A673 (cell line): ENCODE measurements at regions not wholly inside any gene's neighbourhood (a gene's known extent, or its start where the extent isn't known, plus 50 kb on each side); places are given as distances from the start of the nearest gene placed in this dataset.

Experiments used
- BruUV-seq: library from RNA; stranded (reverse); fragments of 400-500 nt; replicated peaks from 2 replicates; lab custom pipeline; 2021; lab: Mats Ljungman, UMichigan
- CTCF ChIA-PET: fragments of 300-600 bp; sonication (Branson Sonifier 250); formaldehyde crosslinking; loops from one replicate; lab custom pipeline; 2022; ENCODE audit warnings: antibody characterized with exemption; lab: Charles Lee
- POLR2A ChIA-PET: fragments of 300-600 bp; sonication (Branson Sonifier 250); formaldehyde crosslinking; loops from one replicate; lab custom pipeline; 2022; ENCODE audit warnings: antibody characterized with exemption; ENCODE audit not compliant: low non-redundant PET; lab: Charles Lee
- DNase-seq: peaks from one replicate; pipeline ENCODE4 v3.0.0-alpha.2; 2015; ENCODE audit warnings: low spot score
- H3K27ac ChIP-seq: fragments of 200-600 bp; sonication (generic); 2 replicates; pipeline ENCODE4 v1.5.1; 2016; ENCODE audit warnings: mixed run types, low read depth, mild to moderate bottlenecking, mixed read lengths, antibody characterized with exemption, low read length; ENCODE audit not compliant: poor library complexity, severe bottlenecking
- H3K27me3 ChIP-seq: fragments of 200-600 bp; sonication (generic); replicated peaks from 2 replicates; pipeline ENCODE4 v1.6.1; 2017; ENCODE audit warnings: mixed run types, low read depth, mild to moderate bottlenecking, mixed read lengths, antibody characterized with exemption, low read length; ENCODE audit not compliant: insufficient read depth, poor library complexity
- H3K36me3 ChIP-seq: fragments of 200-600 bp; sonication (generic); 2 replicates; pipeline ENCODE4 v1.6.1; 2016; ENCODE audit warnings: mixed run types, mild to moderate bottlenecking, mixed read lengths, antibody characterized with exemption, low read length; ENCODE audit not compliant: insufficient read depth, poor library complexity, severe bottlenecking
- H3K4me1 ChIP-seq: fragments of 200-600 bp; sonication (generic); 2 replicates; pipeline ENCODE4 v1.6.1; 2017; ENCODE audit warnings: mixed run types, mild to moderate bottlenecking, mixed read lengths, antibody characterized with exemption, low read length; ENCODE audit not compliant: insufficient read depth, poor library complexity, severe bottlenecking
- H3K4me3 ChIP-seq: fragments of 200-600 bp; sonication (generic); 2 replicates; pipeline ENCODE4 v1.5.1; 2016; ENCODE audit warnings: low read depth, mixed run types, mild to moderate bottlenecking, mixed read lengths, low read length; ENCODE audit not compliant: poor library complexity, severe bottlenecking
- H3K9me3 ChIP-seq: fragments of 200-600 bp; sonication (generic); 2 replicates; pipeline ENCODE4 v1.6.1; 2016; ENCODE audit warnings: mixed run types, low read depth, mild to moderate bottlenecking, mixed read lengths, antibody characterized with exemption, low read length; ENCODE audit not compliant: poor library complexity, severe bottlenecking
- EZH2 ChIP-seq: fragments of 200-600 bp; sonication (generic); IDR thresholded peaks from 2 replicates; pipeline ENCODE4 v1.6.1; 2017; ENCODE audit warnings: borderline replicate concordance, low read depth, mild to moderate bottlenecking, mixed read lengths, antibody characterized with exemption, low read length; ENCODE audit not compliant: poor library complexity, severe bottlenecking
- intact Hi-C: fragments of 100-400 bp; cut with micrococcal nuclease; formaldehyde crosslinking; loops from one replicate; pipeline ENCODE4 v1.10.0; 2022; ENCODE audit not compliant: unreplicated experiment
- TF ChIP-seq, protein P1 (sequence below): fragments of 300-800, 200-600 bp; sonication (generic); conservative IDR thresholded peaks from 2 replicates; pipeline ENCODE4 v1.5.1; 2017; ENCODE audit warnings: low read depth, mild to moderate bottlenecking, antibody characterized with exemption, low read length, moderate library complexity, mixed read lengths

DNA sequence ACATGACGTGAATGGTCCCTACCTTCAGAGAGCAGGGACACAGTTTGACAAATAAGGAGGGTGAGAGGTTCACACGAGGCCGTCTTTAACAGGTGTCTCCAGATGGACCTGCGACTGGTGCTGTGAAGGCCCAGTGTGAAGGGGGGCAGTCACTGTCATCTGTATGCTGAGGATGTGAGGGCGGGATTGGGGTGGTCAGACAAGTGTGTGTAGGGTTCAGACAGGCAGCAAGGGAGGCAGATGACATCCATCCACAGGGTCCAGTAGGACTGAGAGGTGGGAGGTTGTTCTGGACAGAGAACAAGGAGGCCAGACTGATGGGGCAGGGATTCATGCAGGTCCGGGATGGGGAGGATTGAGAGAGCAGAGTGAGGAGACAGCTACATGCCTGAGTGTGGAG, 232.6 kb upstream of the GPR26 start:
- Histone ChIP-seq H3K4me3 (no peak overlapping the region), H3K27me3 (peaks cover 70% of the 10 kb centered on the region), H3K36me3 (no peaks in the 10 kb centered on the region), H3K27ac (no peak overlapping the region), H3K4me1 (no peaks in the 10 kb centered on the region), H3K9me3 (no peaks in the 10 kb centered on the region)
- ChIA-PET CTCF (no interaction called here), POLR2A (no interaction called here)
- BruUV-seq, result no TSS peak
- TF ChIP-seq, protein P1, sequence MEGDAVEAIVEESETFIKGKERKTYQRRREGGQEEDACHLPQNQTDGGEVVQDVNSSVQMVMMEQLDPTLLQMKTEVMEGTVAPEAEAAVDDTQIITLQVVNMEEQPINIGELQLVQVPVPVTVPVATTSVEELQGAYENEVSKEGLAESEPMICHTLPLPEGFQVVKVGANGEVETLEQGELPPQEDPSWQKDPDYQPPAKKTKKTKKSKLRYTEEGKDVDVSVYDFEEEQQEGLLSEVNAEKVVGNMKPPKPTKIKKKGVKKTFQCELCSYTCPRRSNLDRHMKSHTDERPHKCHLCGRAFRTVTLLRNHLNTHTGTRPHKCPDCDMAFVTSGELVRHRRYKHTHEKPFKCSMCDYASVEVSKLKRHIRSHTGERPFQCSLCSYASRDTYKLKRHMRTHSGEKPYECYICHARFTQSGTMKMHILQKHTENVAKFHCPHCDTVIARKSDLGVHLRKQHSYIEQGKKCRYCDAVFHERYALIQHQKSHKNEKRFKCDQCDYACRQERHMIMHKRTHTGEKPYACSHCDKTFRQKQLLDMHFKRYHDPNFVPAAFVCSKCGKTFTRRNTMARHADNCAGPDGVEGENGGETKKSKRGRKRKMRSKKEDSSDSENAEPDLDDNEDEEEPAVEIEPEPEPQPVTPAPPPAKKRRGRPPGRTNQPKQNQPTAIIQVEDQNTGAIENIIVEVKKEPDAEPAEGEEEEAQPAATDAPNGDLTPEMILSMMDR, result no peak
- no peak for TF ChIP-seq EZH2
- intact Hi-C loops, result no loop called here
- no peak for DNase-seq

DNA sequence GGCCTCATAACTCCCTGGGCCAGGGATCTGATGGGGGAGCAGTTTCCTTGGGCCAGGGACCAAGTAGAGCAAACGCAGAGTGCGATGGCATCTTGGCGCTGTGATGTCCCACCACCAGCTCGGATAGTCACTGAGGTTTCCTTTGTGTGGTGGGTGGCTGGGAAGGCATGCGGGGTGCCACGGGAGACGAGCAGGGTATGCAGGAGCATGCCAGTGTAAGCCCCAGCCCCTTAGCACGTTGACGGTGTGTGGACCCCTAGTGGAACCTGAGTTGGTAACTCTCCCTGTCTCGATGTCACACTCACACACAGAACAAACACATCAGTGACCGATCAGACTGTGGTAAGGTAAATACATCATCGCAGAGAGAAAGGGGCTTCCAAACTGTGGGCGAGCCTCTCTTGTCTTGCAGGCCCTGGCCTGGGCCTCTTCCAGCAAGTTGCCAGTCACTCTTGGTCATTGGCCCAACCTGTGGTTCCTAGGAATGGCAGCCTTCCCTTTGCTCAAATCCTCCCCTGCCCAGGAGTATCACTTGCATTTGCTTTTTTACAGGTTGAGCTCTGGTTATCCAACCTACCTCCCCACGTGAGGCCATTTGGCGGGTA, 231.6 kb upstream of the GPR26 start:
- no peaks in the 10 kb centered on the region for H3K9me3 ChIP-seq
- intact Hi-C loops, result no loop called here
- no TSS peak for BruUV-seq
- TF ChIP-seq EZH2, result no peak
- TF ChIP-seq, protein P1, result no peak
- ChIA-PET CTCF (no interaction called here), POLR2A (no interaction called here)
- no peak overlapping the region for H3K27ac ChIP-seq
- no peak for DNase-seq
- H3K36me3 ChIP-seq, result no peaks in the 10 kb centered on the region
- H3K4me1 ChIP-seq, result no peaks in the 10 kb centered on the region
- peaks cover 68% of the 10 kb centered on the region for H3K27me3 ChIP-seq
- H3K4me3 ChIP-seq, result no peak overlapping the region

DNA sequence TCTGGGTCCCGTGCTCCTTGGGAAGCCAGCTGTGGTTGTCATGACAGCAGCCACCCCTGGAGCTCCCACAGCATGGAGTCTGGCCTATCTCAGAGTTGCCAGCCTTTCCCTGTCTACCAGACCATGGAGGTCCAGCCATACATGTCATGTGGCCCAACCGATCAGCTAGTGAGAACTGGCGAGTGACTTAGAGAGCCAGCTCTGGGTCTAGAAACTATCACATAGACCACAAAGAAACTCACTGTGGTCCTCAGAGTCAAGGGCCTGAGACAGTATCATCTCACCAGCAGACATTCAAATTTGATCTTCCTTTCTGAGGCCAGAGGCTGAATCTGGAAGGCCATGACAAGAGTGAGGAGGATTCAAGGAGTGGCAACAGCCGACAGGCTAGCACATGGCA, 223.3 kb upstream of the GPR26 start:
- no TSS peak for BruUV-seq
- Histone ChIP-seq H3K36me3 (no peaks in the 10 kb centered on the region), H3K9me3 (no peaks in the 10 kb centered on the region), H3K27ac (no peak overlapping the region), H3K4me1 (no peaks in the 10 kb centered on the region), H3K27me3 (peaks cover 39% of the 10 kb centered on the region), H3K4me3 (no peak overlapping the region)
- POLR2A ChIA-PET, result no interaction called here
- TF ChIP-seq, protein P1, result no peak
- TF ChIP-seq EZH2, result no peak
- DNase-seq, result no peak
- CTCF ChIA-PET, result no interaction called here
- intact Hi-C loops, result no loop called here
